Activated CD4-positive, alpha-beta T cell treated with anti-CD3 and anti-CD28 coated beads, Interleukin-2, amount 50 U/mL, for 48 hours (primary cell): ENCODE measurements at regions not wholly inside any gene's neighbourhood (a gene's known extent, or its start where the extent isn't known, plus 50 kb on each side); places are given as distances from the start of the nearest gene placed in this dataset.

Source experiments
- DNase-seq, 2 experiments: peaks; one replicate each; pipeline ENCODE4 v3.0.0-alpha.2; 2020

GRCh38 chr6:91731939-91732338 lies 1145.1 kb upstream of the MAP3K7 start:
- DNase-seq, result no peak

GRCh38 chr6:91730710-91731109 lies 1143.8 kb upstream of the MAP3K7 start:
- DNase-seq, result no peak

- DNase-seq, result no peak
Observed at GRCh38 chr6:91720324-91720723, 1133.5 kb upstream of the MAP3K7 start.

GRCh38 chr6:91719414-91719813 lies 1132.5 kb upstream of the MAP3K7 start:
- no peak for DNase-seq

- DNase-seq, result no peak
Observed at GRCh38 chr6:91718198-91718597, 1131.3 kb upstream of the MAP3K7 start.

- DNase-seq, result no peak
Observed at GRCh38 chr6:91717094-91717493, 1130.2 kb upstream of the MAP3K7 start.

GRCh38 chr6:91716361-91716760 lies 1129.5 kb upstream of the MAP3K7 start:
- no peak for DNase-seq

GRCh38 chr6:91715171-91715805 lies 1128.4 kb upstream of the MAP3K7 start:
- no peak for DNase-seq

- no peak for DNase-seq
Observed at GRCh38 chr6:91713911-91714310, 1127.0 kb upstream of the MAP3K7 start.

- DNase-seq, result no peak
Observed at GRCh38 chr6:91711518-91711917, 1124.6 kb upstream of the MAP3K7 start.

GRCh38 chr6:91710342-91710741 lies 1123.5 kb upstream of the MAP3K7 start:
- DNase-seq, result no peak

- DNase-seq, result no peak
Observed at GRCh38 chr6:91708534-91708933, 1121.7 kb upstream of the MAP3K7 start.

- DNase-seq, result no peak
Observed at GRCh38 chr6:91705646-91706045, 1118.8 kb upstream of the MAP3K7 start.

- no peak for DNase-seq
Observed at GRCh38 chr6:91704531-91704930, 1117.7 kb upstream of the MAP3K7 start.

GRCh38 chr6:91697010-91697695 lies 1110.3 kb upstream of the MAP3K7 start:
- no peak for DNase-seq

GRCh38 chr6:91695221-91695620 lies 1108.3 kb upstream of the MAP3K7 start:
- no peak for DNase-seq

- no peak for DNase-seq
Observed at GRCh38 chr6:91694016-91694654, 1107.3 kb upstream of the MAP3K7 start.

- no peak for DNase-seq
Observed at GRCh38 chr6:91691449-91691848, 1104.6 kb upstream of the MAP3K7 start.

GRCh38 chr6:91683240-91683639 lies 1096.4 kb upstream of the MAP3K7 start:
- no peak for DNase-seq

GRCh38 chr6:91681296-91681695 lies 1094.4 kb upstream of the MAP3K7 start:
- no peak for DNase-seq

GRCh38 chr6:91678679-91679446 lies 1092.0 kb upstream of the MAP3K7 start:
- no peak for DNase-seq

GRCh38 chr6:91672201-91672600 lies 1085.3 kb upstream of the MAP3K7 start:
- no peak for DNase-seq

GRCh38 chr6:91669871-91670268 lies 1083.0 kb upstream of the MAP3K7 start:
- no peak for DNase-seq
